ENCODE measurements at regions not wholly inside any gene's neighbourhood (a gene's known extent, or its start where the extent isn't known, plus 50 kb on each side); places are given as distances from the start of the nearest gene placed in this dataset.
A peak's percentile ranks its signal among the peaks of the same experiment; 100 is the strongest.

DNA sequence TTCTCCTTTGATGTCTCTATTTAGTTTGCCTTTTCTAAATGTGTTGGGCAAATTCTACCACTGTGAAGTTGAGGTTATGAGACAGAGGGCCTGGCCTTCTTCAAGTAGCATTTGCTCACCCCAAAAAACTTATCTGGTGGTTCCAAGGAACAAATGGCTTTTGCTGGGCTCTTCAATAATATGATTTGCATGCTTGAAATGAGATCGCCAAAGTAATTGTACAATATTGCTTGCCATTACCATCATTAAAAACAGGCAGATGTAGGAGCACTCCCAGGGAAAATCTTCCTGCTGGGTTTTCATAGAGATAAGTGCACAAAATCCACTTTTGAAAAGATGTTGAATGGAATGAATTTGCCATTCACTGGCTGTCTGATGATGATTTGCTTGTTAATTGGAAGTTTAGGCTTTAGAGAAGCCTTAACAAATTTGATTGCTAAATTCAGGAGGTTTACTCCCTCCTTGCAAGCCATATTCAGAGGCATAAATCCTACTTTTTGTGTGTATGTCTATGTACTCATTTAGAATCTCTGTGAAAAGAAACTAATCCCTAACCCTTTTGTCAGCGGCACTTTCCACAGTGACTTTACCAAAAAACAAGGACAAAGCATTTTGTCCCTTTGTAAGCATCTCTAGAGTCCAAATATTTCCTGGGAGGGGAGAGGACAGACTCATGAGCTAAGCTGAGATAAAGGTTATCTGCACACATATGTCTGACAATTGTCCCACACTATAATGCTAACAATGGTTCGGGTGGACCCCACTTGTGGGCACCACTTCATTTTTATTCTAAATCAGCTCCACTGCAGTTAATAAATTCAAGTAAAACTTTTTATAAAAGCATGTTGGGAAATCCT is 240.8 kb upstream of the PIK3C3 start:
- DNase-seq (ENCODE audit: low read depth, low spot score): no peak
- H3K27ac ChIP-seq: no peak overlapping the region

DNA sequence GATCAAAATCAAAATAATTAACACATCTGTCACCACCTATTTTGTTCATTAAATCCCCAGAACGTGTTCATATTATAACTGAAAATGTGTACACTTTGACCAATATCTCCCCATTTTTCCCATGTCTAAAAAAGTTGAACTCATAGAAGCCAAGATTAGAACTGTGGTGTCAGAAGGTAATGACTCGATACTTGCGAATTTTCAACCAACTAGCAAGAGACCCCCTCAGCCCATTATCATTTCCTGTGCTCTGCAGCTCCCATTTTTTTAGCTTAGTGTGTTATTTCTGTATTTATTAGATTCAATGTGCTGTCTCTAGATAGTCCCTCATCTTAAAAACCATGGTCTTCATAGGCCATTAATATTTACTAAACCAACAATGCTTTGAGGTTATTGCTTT is 248.7 kb upstream of the PIK3C3 start:
- DNase-seq (ENCODE audit: low read depth, low spot score): no peak
- H3K27ac ChIP-seq: no peak overlapping the region

GRCh38 chr18:41703744-41704530 is 251.1 kb upstream of the PIK3C3 start:
- no peak overlapping the region for H3K27ac ChIP-seq
- DNase-seq (ENCODE audit: low read depth, low spot score): no peak

- DNase-seq (ENCODE audit: low read depth, low spot score): no peak
Observed at GRCh38 chr18:41700416-41700815, 254.6 kb upstream of the PIK3C3 start.

DNA sequence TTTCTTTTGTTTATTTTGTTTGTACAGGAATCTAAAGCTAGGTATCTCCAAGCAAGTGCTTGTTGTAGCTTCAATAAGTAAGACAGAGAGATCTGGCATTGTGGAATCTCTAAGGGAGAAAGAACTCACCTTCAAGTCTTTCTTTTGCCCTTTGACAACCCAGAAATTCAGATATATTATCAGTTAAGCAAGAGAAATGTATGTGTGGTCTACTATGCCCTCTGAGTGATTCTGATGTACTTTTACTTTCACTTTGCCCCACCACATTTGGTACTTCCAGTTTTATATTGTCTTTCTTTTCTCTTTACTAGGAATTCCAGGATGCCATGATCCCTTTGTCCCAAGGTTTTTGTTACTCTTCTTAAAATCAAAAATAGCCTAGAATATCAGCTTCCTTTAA is 259.6 kb upstream of the PIK3C3 start:
- DNase-seq (ENCODE audit: low read depth, low spot score): no peak
- H3K27ac ChIP-seq: no peak overlapping the region

More at GRCh38 chr18:41700416-41700815, 254.6 kb upstream of the PIK3C3 start:
- H3K27ac ChIP-seq: no peak overlapping the region

- H3K27ac ChIP-seq: no peak overlapping the region
- DNase-seq (ENCODE audit: low read depth, low spot score): no peak
Observed at GRCh38 chr18:41693008-41693407, 262.0 kb upstream of the PIK3C3 start.

DNA sequence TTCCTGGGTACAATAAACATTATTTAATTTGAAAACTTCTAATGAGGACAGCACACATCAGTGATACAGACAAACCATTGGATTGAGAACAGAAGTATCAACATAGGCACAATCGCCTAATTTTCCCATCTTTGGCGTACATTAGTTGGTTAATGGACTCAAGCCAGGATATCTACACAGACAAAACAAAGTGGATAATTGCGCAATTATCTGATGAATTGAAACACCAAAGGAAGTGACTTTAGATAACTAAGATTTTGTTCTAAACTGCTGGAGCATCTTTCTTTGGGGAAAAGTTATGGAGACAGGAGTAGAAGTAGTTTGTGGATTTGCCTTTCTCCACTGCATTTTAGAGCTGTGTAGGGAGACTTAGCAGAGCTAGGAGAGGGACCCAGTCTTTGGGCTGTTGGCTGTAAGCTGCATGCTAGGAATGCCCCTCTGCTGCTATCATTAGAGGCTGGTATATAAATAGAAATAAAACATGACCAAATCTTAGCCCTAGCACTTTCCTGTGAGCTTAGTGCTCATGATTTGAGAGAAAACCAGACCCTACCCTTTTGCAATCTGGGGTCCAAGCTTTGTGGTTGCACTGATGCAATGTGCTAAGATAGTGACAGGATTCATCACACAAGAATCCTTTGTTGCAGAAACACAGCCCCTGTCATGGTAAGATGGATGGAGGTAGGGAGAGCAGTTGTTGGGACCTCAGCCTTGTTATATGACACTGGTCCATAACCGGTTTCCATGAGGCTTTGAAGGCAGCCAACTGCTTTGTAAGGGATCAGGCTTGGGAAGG is 264.5 kb upstream of the PIK3C3 start:
- DNase-seq (ENCODE audit: low read depth, low spot score): no peak
- H3K27ac ChIP-seq: no peak overlapping the region

- H3K27ac ChIP-seq: no peak overlapping the region
- DNase-seq (ENCODE audit: low read depth, low spot score): no peak
Observed at GRCh38 chr18:41687138-41687537, 267.9 kb upstream of the PIK3C3 start.

GRCh38 chr18:41681138-41681880 is 273.7 kb upstream of the PIK3C3 start:
- DNase-seq (ENCODE audit: low read depth, low spot score): peak; percentile 12
- no peak overlapping the region for H3K27ac ChIP-seq

- no peak overlapping the region for H3K27ac ChIP-seq
- no peak for DNase-seq (ENCODE audit: low read depth, low spot score)
Observed at GRCh38 chr18:41674506-41674905, 280.5 kb upstream of the PIK3C3 start.

DNA sequence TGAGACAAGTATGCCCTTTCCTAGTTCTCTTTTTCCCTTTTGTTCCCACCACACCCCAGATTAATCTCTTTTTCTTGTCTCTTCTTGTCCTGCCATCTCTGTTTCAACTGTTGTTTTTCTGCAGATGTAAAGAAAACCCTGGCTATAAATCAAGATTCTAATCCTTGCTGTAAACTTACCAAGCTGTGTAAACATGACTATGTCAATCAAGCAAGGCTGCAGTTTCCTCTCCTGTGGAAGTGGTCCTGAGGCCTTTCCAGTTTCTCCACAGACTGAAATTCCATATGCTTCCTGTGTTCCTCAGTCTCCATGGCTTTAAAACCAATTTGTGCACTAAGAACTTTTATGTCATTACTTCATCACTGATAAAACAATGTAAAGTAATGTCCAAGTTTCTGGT is 288.8 kb upstream of the PIK3C3 start:
- no peak for DNase-seq (ENCODE audit: low read depth, low spot score)
- no peak overlapping the region for H3K27ac ChIP-seq

- DNase-seq (ENCODE audit: low read depth, low spot score): no peak
- no peak overlapping the region for H3K27ac ChIP-seq
Observed at GRCh38 chr18:41665210-41665609, 289.8 kb upstream of the PIK3C3 start.

- DNase-seq (ENCODE audit: low read depth, low spot score): no peak
- no peak overlapping the region for H3K27ac ChIP-seq
Observed at GRCh38 chr18:41660654-41661053, 294.4 kb upstream of the PIK3C3 start.

DNA sequence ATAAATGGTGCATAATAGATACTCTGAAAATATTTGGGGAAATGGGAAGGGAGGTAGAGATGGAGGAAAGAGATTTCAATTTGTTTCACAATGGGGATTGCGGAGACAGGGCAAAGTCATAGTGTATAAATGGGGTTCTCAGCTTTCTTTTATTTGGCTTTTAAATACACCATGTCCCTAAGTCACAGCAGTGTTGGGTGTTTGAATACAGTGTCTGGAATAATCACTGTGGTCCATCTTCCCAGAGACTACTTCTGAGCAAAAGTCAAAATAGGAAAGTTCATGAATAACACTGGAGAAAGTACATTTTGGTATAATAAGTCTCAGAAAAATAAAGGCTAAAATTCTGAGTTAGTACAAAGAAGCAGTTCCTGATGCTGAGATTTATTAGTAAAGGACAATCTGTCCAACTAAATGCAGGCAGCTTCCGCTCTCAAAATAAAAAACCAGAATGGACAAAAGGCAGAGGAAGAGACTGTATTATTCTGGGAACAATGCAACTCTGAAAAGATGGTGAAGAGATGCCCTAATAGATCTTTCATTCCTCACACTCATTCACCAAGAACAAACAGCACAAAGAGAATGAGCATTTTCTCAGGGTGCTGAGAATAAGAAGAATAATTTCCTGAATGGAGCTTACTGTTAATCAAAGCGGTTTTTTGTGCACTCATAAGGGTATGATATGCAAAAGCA is 295.4 kb upstream of the PIK3C3 start:
- no peak overlapping the region for H3K27ac ChIP-seq
- no peak for DNase-seq (ENCODE audit: low read depth, low spot score)

DNA sequence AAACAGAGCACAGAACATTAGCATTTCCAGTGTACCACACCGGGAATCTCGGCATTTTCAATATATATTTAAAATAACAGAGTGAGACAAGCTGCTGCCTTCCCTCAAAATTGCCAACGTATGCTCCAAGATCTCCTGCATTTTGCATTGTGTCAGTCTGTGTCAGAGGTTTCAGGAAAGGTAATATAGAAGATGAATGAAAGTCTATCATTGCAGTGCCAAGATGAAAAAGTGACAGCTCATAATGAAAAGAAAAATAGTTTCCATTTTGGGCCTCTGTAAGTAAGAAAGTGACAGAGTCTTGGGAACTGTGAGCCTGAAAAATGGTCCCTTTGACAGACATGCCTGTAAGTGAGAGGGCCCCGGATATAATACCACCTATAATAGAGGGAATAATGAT is 297.8 kb upstream of the PIK3C3 start:
- no peak overlapping the region for H3K27ac ChIP-seq
- DNase-seq (ENCODE audit: low read depth, low spot score): no peak

GRCh38 chr18:41655074-41655473 is 300.0 kb upstream of the PIK3C3 start:
- no peak overlapping the region for H3K27ac ChIP-seq
- no peak for DNase-seq (ENCODE audit: low read depth, low spot score)

DNA sequence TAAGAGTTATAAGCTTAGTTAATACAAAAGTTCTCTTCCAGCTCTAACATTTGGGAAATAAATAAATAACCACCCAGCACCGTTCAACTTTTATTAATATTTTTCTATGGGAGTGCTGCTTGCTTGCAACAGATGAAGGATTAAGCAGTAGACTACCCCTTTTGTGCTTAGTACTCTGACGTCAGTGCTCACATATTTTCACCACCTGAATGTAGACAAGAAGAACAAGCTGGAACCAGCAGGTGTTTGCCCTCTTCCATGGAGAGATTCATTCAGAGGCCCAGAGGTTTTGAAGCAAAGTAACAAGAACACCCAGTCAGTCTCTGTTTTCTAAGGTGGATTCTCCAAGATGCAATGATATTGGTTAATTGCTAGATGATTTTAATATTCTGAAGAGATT is 307.1 kb upstream of the PIK3C3 start:
- no peak for DNase-seq (ENCODE audit: low read depth, low spot score)
- H3K27ac ChIP-seq: no peak overlapping the region

GRCh38 chr18:41646915-41647620 is 308.0 kb upstream of the PIK3C3 start:
- DNase-seq (ENCODE audit: low read depth, low spot score): no peak
- H3K27ac ChIP-seq: no peak overlapping the region
